H1 (cell line): ENCODE measurements at regions not wholly inside any gene's neighbourhood (a gene's known extent, or its start where the extent isn't known, plus 50 kb on each side); places are given as distances from the start of the nearest gene placed in this dataset.

Source experiments
- CTCF ChIA-PET: fragments of 300-600 bp; sonication (Branson Sonifier 250); formaldehyde crosslinking; loops from one replicate; lab custom pipeline; 2021; ENCODE audit not compliant: partially characterized antibody; lab: Charles Lee
- POLR2A ChIA-PET: fragments of 300-600 bp; sonication (Branson Sonifier 250); formaldehyde crosslinking; loops from one replicate; lab custom pipeline; 2021; ENCODE audit warnings: inconsistent platforms; ENCODE audit not compliant: partially characterized antibody; lab: Charles Lee
- DNase-seq, 2 experiments: peaks; one replicate each; pipeline versions ENCODE4 v3.0.0 to v3.0.0-alpha.2; 2010 to 2022; ENCODE audit warnings: low spot score in 2 of 2, low read depth in 1 of 2, mixed read lengths in 1 of 2
- FAIRE-seq: peaks from 2 replicates; lab custom pipeline; 2011; peaks lifted over from hg19 to GRCh38; lab: Jason Lieb, UNC
- H2AFZ ChIP-seq: 2 replicates; pipeline ENCODE4 v1.8.1; 2012; ENCODE audit warnings: low read length, inconsistent platforms
- H2AK5ac ChIP-seq: 2 replicates; pipeline ENCODE4 v1.6.1; 2013; ENCODE audit warnings: low read depth, low read length
- H2BK120ac ChIP-seq: replicated peaks from 2 replicates; pipeline ENCODE3; 2013; ENCODE audit warnings: low read depth, low read length, inconsistent platforms
- H2BK12ac ChIP-seq: 2 replicates; pipeline ENCODE4 v1.6.1; 2013; ENCODE audit warnings: low read depth, low read length
- H2BK15ac ChIP-seq: 2 replicates; pipeline ENCODE4 v1.6.1; 2013; ENCODE audit warnings: low read length
- H2BK20ac ChIP-seq: 2 replicates; pipeline ENCODE4 v1.6.1; 2013; ENCODE audit warnings: low read length
- H2BK5ac ChIP-seq: 2 replicates; pipeline ENCODE4 v1.6.1; 2013; ENCODE audit warnings: low read depth, low read length
- H3K14ac ChIP-seq: 2 replicates; pipeline ENCODE4 v1.6.1; 2013; ENCODE audit warnings: inconsistent platforms; ENCODE audit not compliant: insufficient read length
- H3K18ac ChIP-seq: 2 replicates; pipeline ENCODE4 v1.6.1; 2013; ENCODE audit warnings: low read length; ENCODE audit errors: extremely low read depth
- H3K23ac ChIP-seq: 2 replicates; pipeline ENCODE4 v1.6.1; 2013; ENCODE audit warnings: inconsistent platforms; ENCODE audit not compliant: insufficient read length
- H3K23me2 ChIP-seq: 2 replicates; pipeline ENCODE4 v1.6.1; 2013; ENCODE audit warnings: low read depth, low read length
- H3K27ac ChIP-seq: 2 replicates; pipeline ENCODE4 v1.6.1; 2011; ENCODE audit warnings: low read depth, low read length, inconsistent platforms
- H3K27me3 ChIP-seq, 4 experiments: replicated peaks in 1 of 4; 1 replicate in 1 of 4; 2 replicates in 3 of 4; pipeline versions ENCODE4 v1.6.1 to v1.8.1; 2011 to 2013; ENCODE audit warnings: low read length in 3 of 4, mild to moderate bottlenecking in 3 of 4, inconsistent platforms in 2 of 4, mixed read lengths in 2 of 4, moderate library complexity in 1 of 4; ENCODE audit not compliant: control insufficient read depth in 3 of 4, insufficient read depth in 3 of 4; ENCODE audit errors: extremely low read depth in 1 of 4
- H3K36me3 ChIP-seq, 4 experiments: 2 replicates each; pipeline versions ENCODE4 v1.6.1 to v1.8.1; 2011 to 2013; ENCODE audit warnings: mild to moderate bottlenecking in 4 of 4, low read length in 3 of 4, moderate library complexity in 2 of 4, control low read depth in 1 of 4, inconsistent platforms in 1 of 4; ENCODE audit not compliant: insufficient read depth in 4 of 4, control insufficient read depth in 2 of 4
- H3K4ac ChIP-seq: replicated peaks from 2 replicates; pipeline ENCODE3; 2013; ENCODE audit warnings: low read length, low read depth, mixed read lengths, inconsistent platforms; ENCODE audit not compliant: insufficient read length
- H3K4me1 ChIP-seq, 4 experiments: replicated peaks in 1 of 4; 1 replicate in 1 of 4; 2 replicates in 3 of 4; pipeline versions ENCODE4 v1.6.1 to v1.8.1; 2011 to 2013; ENCODE audit warnings: low read length in 3 of 4, inconsistent platforms in 2 of 4, mixed read lengths in 1 of 4; ENCODE audit not compliant: insufficient read depth in 4 of 4, control insufficient read depth in 3 of 4
- H3K4me2 ChIP-seq, 2 experiments: 2 replicates each; pipeline versions ENCODE4 v1.6.1 to v1.8.1; 2011 to 2013; ENCODE audit warnings: low read depth in 2 of 2, low read length in 2 of 2, control low read depth in 1 of 2, inconsistent platforms in 1 of 2, mild to moderate bottlenecking in 1 of 2; ENCODE audit not compliant: insufficient read depth in 1 of 2
- H3K4me3 ChIP-seq, 4 experiments: fragments of 200-600, 300-600 bp in 1 of 4; sonication (generic), shearing (Covaris generic), sonication (Bioruptor Twin) in 1 of 4; 2 replicates each; pipeline versions ENCODE4 v1.5.1 to v1.8.1; 2011 to 2016; ENCODE audit warnings: low read length in 4 of 4, low read depth in 3 of 4, control low read depth in 2 of 4, inconsistent platforms in 2 of 4, mild to moderate bottlenecking in 2 of 4, mixed read lengths in 1 of 4, moderate library complexity in 1 of 4; ENCODE audit not compliant: insufficient read depth in 2 of 4; ENCODE audit errors: extremely low read depth in 1 of 4
- H3K56ac ChIP-seq: replicated peaks from 2 replicates; pipeline ENCODE3; 2013; ENCODE audit warnings: low read depth, mild to moderate bottlenecking, mixed read lengths, low read length, inconsistent platforms; ENCODE audit not compliant: insufficient read length
- H3K79me1 ChIP-seq: 2 replicates; pipeline ENCODE4 v1.6.1; 2013; ENCODE audit warnings: low read depth, low read length, control low read depth
- H3K79me2 ChIP-seq, 2 experiments: 2 replicates each; pipeline versions ENCODE4 v1.6.1 to v1.8.1; 2012 to 2013; ENCODE audit warnings: low read length in 2 of 2, mild to moderate bottlenecking in 2 of 2, inconsistent platforms in 1 of 2; ENCODE audit not compliant: insufficient read depth in 2 of 2, control insufficient read depth in 1 of 2
- H3K9ac ChIP-seq, 4 experiments: replicated peaks in 1 of 4; 1 replicate in 1 of 4; 2 replicates in 3 of 4; pipeline versions ENCODE4 v1.6.1 to v1.8.1; 2011 to 2013; ENCODE audit warnings: low read depth in 3 of 4, low read length in 3 of 4, control low read depth in 2 of 4, mild to moderate bottlenecking in 2 of 4, moderate library complexity in 2 of 4, inconsistent platforms in 1 of 4; ENCODE audit errors: extremely low read depth in 1 of 4
- H3K9me3 ChIP-seq, 2 experiments: 2 replicates each; pipeline versions ENCODE4 v1.6.1 to v1.8.1; 2012 to 2013; ENCODE audit warnings: mild to moderate bottlenecking in 2 of 2, moderate library complexity in 2 of 2, control low read depth in 1 of 2, inconsistent platforms in 1 of 2, low read depth in 1 of 2, low read length in 1 of 2, mixed read lengths in 1 of 2; ENCODE audit not compliant: insufficient read depth in 2 of 2
- H4K20me1 ChIP-seq, 2 experiments: replicated peaks in 1 of 2; 2 replicates each; pipeline versions ENCODE3 to v1.8.1; 2011 to 2013; ENCODE audit warnings: inconsistent platforms in 2 of 2, low read length in 2 of 2, mild to moderate bottlenecking in 1 of 2; ENCODE audit not compliant: insufficient read depth in 2 of 2, control insufficient read depth in 1 of 2
- H4K5ac ChIP-seq: 2 replicates; pipeline ENCODE4 v1.6.1; 2013; ENCODE audit warnings: low read length, low read depth, mixed read lengths, inconsistent platforms; ENCODE audit not compliant: insufficient read length
- H4K8ac ChIP-seq: 2 replicates; pipeline ENCODE4 v1.8.0; 2013; ENCODE audit warnings: mild to moderate bottlenecking, moderate library complexity, low read length, inconsistent platforms; ENCODE audit not compliant: insufficient read depth; ENCODE audit errors: extremely low read depth
- H4K91ac ChIP-seq: replicated peaks from 2 replicates; pipeline ENCODE3; 2013; ENCODE audit warnings: low read length, mixed read lengths, inconsistent platforms; ENCODE audit not compliant: insufficient read length
- POU5F1 ChIP-seq: IDR thresholded peaks from 2 replicates; pipeline ENCODE4 v1.6.1; 2011; ENCODE audit warnings: low read depth, mild to moderate bottlenecking, low read length, moderate library complexity
- SIN3A ChIP-seq, 2 experiments: IDR thresholded peaks in 1 of 2; conservative IDR thresholded peaks in 1 of 2; 2 replicates each; pipeline ENCODE4 v1.6.1; 2011 to 2012; ENCODE audit warnings: low read length in 2 of 2, improper control_type of control experiment in 1 of 2, low read depth in 1 of 2, mild to moderate bottlenecking in 1 of 2
- SP2 ChIP-seq: IDR thresholded peaks from 2 replicates; pipeline ENCODE4 v1.6.1; 2012; ENCODE audit warnings: mild to moderate bottlenecking, low read length, inconsistent platforms
- WGBS, 2 experiments: shearing (Covaris generic) in 1 of 2; methylation state at CpG; one replicate each; pipeline versions ENCODE4 v1.1.6 to v1.1.7; 2013 to 2015; ENCODE audit warnings: low lambda C conversion rate in 2 of 2, mixed read lengths in 2 of 2, inconsistent platforms in 1 of 2, low coverage in 1 of 2, missing lambda C conversion rate in 1 of 2; ENCODE audit not compliant: insufficient replicate concordance in 2 of 2, insufficient coverage in 1 of 2, insufficient read length in 1 of 2; ENCODE audit errors: extremely low coverage in 1 of 2, missing lambda C conversion rate in 1 of 2; 5-methylcytosine and 5-hydroxymethylcytosine counted together
- TF ChIP-seq, protein P1 (sequence below): IDR thresholded peaks from 2 replicates; pipeline ENCODE4 v1.6.1; 2012; ENCODE audit warnings: low read length, inconsistent platforms

DNA sequence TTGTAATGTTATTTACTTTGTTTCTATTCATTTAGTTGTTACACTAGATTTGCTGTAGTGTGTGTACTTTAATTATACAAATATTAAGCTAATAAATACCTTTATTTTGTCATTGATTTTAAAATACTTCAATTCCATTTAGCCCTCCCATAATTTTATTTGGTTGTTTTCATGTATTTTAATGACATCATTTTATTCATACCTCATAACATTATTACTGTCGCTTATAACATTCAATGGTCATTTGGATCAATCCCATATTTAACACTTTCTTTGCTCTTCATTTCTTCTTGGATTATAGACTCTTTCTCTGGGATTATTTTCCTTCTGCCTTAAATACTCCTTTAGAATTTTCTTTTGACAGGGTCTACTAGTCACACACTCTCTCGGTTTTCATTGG is 86.6 kb upstream of the CAND1 start:
- H3K79me1 ChIP-seq = no peaks in the 10 kb centered on the region
- WGBS, 2 experiments = 92% methylated on average over 2 of the region's 2 CpGs; no CpG with 5 or more reads in 1 of the 2 experiments
- H2AFZ ChIP-seq = no peak overlapping the region
- peaks cover 2% of the 10 kb centered on the region; the same call in 1 of the 2 replicates for H3K23me2 ChIP-seq
- H4K20me1 ChIP-seq = no peaks in the 10 kb centered on the region
- no peaks in the 10 kb centered on the region for H3K4me1 ChIP-seq
- no peak overlapping the region for H4K5ac ChIP-seq
- H3K14ac ChIP-seq = no peak overlapping the region
- no peak overlapping the region for H3K4me2 ChIP-seq
- no peak overlapping the region for H3K9ac ChIP-seq
- H2BK12ac ChIP-seq = no peak overlapping the region
- ChIA-PET CTCF (interaction anchor here (0.7 kb wide), 1 partner anchor 1555 kb away, joined by 3 read pairs; no protein-coding TSS in a partner anchor), POLR2A (no interaction called here)
- DNase-seq (no peak), FAIRE-seq (no peak)
- no peak overlapping the region for H3K56ac ChIP-seq
- H3K18ac ChIP-seq = no peak overlapping the region
- H2BK15ac ChIP-seq = no peak overlapping the region
- no peak overlapping the region for H4K91ac ChIP-seq
- H3K4me3 ChIP-seq = no peak overlapping the region
- H3K27ac ChIP-seq = no peak overlapping the region
- H3K27me3 ChIP-seq = no peaks in the 10 kb centered on the region
- no peaks in the 10 kb centered on the region for H3K9me3 ChIP-seq
- H2BK20ac ChIP-seq = no peak overlapping the region
- no peak overlapping the region for H3K4ac ChIP-seq
- no peak overlapping the region for H3K23ac ChIP-seq
- no peak overlapping the region for H2AK5ac ChIP-seq
- H4K8ac ChIP-seq = no peak overlapping the region
- H3K36me3 ChIP-seq = no peaks in the 10 kb centered on the region
- no peaks in the 10 kb centered on the region for H3K79me2 ChIP-seq
- no peak overlapping the region for H2BK5ac ChIP-seq
- TF ChIP-seq POU5F1 (no peak), SP2 (no peak), SIN3A (conservative IDR thresholded peaks at IDR 0.05 in 1 of 2, IDR thresholded peaks at IDR 0.05 in 1 of 2; ENCODE audit: low read depth in 1 of 2, low read length in 2 of 2) (no peak)
- TF ChIP-seq, protein P1, sequence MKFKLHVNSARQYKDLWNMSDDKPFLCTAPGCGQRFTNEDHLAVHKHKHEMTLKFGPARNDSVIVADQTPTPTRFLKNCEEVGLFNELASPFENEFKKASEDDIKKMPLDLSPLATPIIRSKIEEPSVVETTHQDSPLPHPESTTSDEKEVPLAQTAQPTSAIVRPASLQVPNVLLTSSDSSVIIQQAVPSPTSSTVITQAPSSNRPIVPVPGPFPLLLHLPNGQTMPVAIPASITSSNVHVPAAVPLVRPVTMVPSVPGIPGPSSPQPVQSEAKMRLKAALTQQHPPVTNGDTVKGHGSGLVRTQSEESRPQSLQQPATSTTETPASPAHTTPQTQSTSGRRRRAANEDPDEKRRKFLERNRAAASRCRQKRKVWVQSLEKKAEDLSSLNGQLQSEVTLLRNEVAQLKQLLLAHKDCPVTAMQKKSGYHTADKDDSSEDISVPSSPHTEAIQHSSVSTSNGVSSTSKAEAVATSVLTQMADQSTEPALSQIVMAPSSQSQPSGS = no peak
- no peak overlapping the region for H2BK120ac ChIP-seq
